OCI-LY1 (cell line): ENCODE measurements at regions not wholly inside any gene's neighbourhood (a gene's known extent, or its start where the extent isn't known, plus 50 kb on each side); places are given as distances from the start of the nearest gene placed in this dataset.

ENCODE experiments used
- CTCF ChIP-seq: fragments of 200-600 bp; sonication (generic), shearing (Covaris generic); IDR thresholded peaks from 2 replicates; pipeline ENCODE4 v1.5.1; 2017; ENCODE audit warnings: mild to moderate bottlenecking, antibody characterized with exemption, low read length, moderate library complexity, mixed read lengths
- EZH2 ChIP-seq: fragments of 200-600 bp; sonication (generic), shearing (Covaris generic); IDR thresholded peaks from 2 replicates; pipeline ENCODE4 v1.8.0; 2017; ENCODE audit warnings: borderline replicate concordance, mixed run types, mild to moderate bottlenecking, antibody characterized with exemption, low read length, moderate library complexity, mixed read lengths

GRCh38 chr2:42844366-42844765 lies 52.0 kb upstream of the HAAO start:
- no peak for TF ChIP-seq EZH2
- TF ChIP-seq CTCF, result no peak
